Ectodermal cell (in vitro differentiated cells): ENCODE measurements at regions not wholly inside any gene's neighbourhood (a gene's known extent, or its start where the extent isn't known, plus 50 kb on each side); places are given as distances from the start of the nearest gene placed in this dataset.

Source experiments
- H3K27ac ChIP-seq: 2 replicates; pipeline ENCODE4 v1.7.0; 2013; ENCODE audit warnings: mild to moderate bottlenecking, low read depth, low read length; ENCODE audit not compliant: insufficient read depth, poor library complexity, severe bottlenecking
- H3K27me3 ChIP-seq: 2 replicates; pipeline ENCODE4 v1.7.0; 2013; ENCODE audit warnings: mild to moderate bottlenecking, low read length; ENCODE audit not compliant: insufficient read depth, control insufficient read depth, poor library complexity, severe bottlenecking
- H3K36me3 ChIP-seq: one replicate; pipeline ENCODE4 v1.7.0; 2013; ENCODE audit warnings: low read length; ENCODE audit not compliant: control insufficient read depth, insufficient read depth
- H3K4me1 ChIP-seq: one replicate; pipeline ENCODE4 v1.7.0; 2013; ENCODE audit warnings: low read length; ENCODE audit not compliant: control insufficient read depth, insufficient read depth
- H3K4me3 ChIP-seq: 2 replicates; pipeline ENCODE4 v1.7.0; 2013; ENCODE audit warnings: low read depth, low read length, control low read depth; ENCODE audit not compliant: insufficient read depth
- H3K9me3 ChIP-seq: 2 replicates; pipeline ENCODE4 v1.7.0; 2013; ENCODE audit warnings: mild to moderate bottlenecking, low read length, moderate library complexity; ENCODE audit not compliant: control insufficient read depth
- WGBS, 2 experiments: methylation state at CpG; one replicate each; pipeline ENCODE4 v1.1.7; 2013; ENCODE audit warnings: missing lambda C conversion rate in 2 of 2; 5-methylcytosine and 5-hydroxymethylcytosine counted together

- H3K4me3 ChIP-seq = no peak overlapping the region
- 88 to 91% methylated on average over 5 of the region's 5 CpGs for WGBS, 2 experiments
- no peaks in the 10 kb centered on the region for H3K27me3 ChIP-seq
- H3K27ac ChIP-seq = no peak overlapping the region
- no peaks in the 10 kb centered on the region for H3K4me1 ChIP-seq
- no peaks in the 10 kb centered on the region for H3K36me3 ChIP-seq
- no peaks in the 10 kb centered on the region for H3K9me3 ChIP-seq
These were observed 200.8 kb downstream of the VRK1 start for GRCh38 chr14:96997996-96998395.

GRCh38 chr14:96999654-97000155 lies 202.5 kb downstream of the VRK1 start:
- Histone ChIP-seq H3K27me3 (no peaks in the 10 kb centered on the region), H3K4me1 (no peaks in the 10 kb centered on the region), H3K27ac (no peak overlapping the region), H3K36me3 (no peaks in the 10 kb centered on the region), H3K4me3 (no peak overlapping the region), H3K9me3 (no peaks in the 10 kb centered on the region)
- 88 to 100% methylated on average over 1 of the region's 1 CpG for WGBS, 2 experiments

DNA sequence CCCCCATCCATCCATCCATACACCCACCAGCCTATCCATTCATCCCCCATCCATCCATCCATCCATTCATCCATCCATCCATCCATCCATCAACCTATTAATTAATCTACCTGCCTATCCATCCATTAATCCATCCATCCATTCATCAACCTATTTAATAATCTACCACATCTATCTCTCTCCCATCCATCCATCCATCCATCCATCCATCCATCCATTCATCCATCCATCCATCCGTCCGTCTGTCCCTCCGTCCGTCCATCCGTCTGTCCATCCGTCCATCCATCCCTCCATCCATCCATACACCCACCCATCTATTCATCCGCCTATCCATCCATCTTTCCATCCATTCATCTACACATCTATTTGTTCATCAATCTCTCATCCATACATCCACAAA lies 205.3 kb downstream of the VRK1 start:
- Histone ChIP-seq H3K9me3 (no peaks in the 10 kb centered on the region), H3K36me3 (no peaks in the 10 kb centered on the region), H3K4me1 (no peaks in the 10 kb centered on the region), H3K4me3 (no peak overlapping the region), H3K27ac (no peak overlapping the region), H3K27me3 (no peaks in the 10 kb centered on the region)
- 77 to 80% methylated on average over 7 of the region's 7 CpGs for WGBS, 2 experiments

GRCh38 chr14:97005934-97006333 lies 208.8 kb downstream of the VRK1 start:
- no peak overlapping the region for H3K4me3 ChIP-seq
- 93 to 94% methylated on average over 7 of the region's 7 CpGs for WGBS, 2 experiments
- no peaks in the 10 kb centered on the region for H3K36me3 ChIP-seq
- no peaks in the 10 kb centered on the region for H3K4me1 ChIP-seq
- no peak overlapping the region for H3K27ac ChIP-seq
- no peaks in the 10 kb centered on the region for H3K9me3 ChIP-seq
- H3K27me3 ChIP-seq = no peaks in the 10 kb centered on the region

DNA sequence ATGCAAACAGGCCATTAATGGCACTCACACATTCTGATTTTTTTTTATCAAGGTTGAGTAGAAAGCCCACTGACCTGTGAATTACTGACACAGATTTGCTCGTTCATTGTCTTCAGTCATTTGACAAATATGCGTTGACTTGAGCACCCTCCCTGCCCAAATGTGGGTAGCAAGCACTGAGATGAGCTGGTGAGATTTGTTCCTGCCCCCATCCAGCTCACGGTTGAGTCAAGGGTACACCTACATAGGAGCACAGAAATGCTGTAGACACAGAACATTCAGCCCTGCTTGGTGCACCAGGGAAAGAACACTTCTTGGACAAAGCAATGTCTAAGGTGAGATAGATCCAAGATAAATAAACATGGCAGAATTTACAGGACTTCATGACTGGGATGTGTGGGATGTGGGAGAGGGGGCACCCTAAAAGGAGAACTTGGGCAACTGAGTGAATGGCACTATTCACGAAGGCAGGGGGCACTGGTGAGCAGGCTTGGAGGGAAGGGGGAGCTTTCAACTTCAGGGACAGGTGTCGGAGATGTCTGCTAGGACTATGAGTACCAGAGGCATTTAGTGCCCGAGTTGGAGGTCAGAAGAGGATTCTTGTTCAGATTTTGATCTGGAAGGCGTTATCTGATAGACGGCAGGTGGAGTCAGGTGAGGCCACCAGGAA lies 213.4 kb downstream of the VRK1 start:
- Histone ChIP-seq H3K4me3 (no peak overlapping the region), H3K27ac (no peak overlapping the region), H3K27me3 (no peaks in the 10 kb centered on the region), H3K9me3 (no peaks in the 10 kb centered on the region), H3K36me3 (no peaks in the 10 kb centered on the region), H3K4me1 (no peaks in the 10 kb centered on the region)
- 72 to 74% methylated on average over 8 of the region's 8 CpGs for WGBS, 2 experiments

GRCh38 chr14:97013878-97014277 lies 216.7 kb downstream of the VRK1 start:
- Histone ChIP-seq H3K36me3 (no peaks in the 10 kb centered on the region), H3K4me1 (no peaks in the 10 kb centered on the region), H3K27me3 (no peaks in the 10 kb centered on the region), H3K9me3 (no peaks in the 10 kb centered on the region), H3K4me3 (no peak overlapping the region), H3K27ac (no peak overlapping the region)
- WGBS, 2 experiments = 95 to 96% methylated on average over 7 of the region's 7 CpGs

DNA sequence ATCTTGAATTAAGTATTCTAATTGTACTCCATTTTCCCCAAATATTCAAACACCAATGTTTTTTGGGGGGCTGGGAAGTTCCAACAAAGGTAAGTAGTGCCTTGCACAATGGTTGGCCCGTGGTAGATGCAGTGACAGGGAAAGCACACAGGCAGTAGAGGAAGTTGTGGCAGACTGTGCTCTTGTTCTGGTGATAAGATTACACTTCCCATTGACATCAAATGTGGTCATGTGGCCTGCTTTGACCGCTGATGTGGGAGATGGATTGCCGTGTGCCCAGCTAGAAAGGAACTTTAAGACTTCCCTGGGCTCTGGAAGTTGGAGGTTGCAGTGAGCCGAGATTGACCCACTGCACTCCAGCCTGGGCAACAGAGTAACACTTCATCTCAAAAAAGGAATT lies 223.8 kb downstream of the VRK1 start:
- Histone ChIP-seq H3K36me3 (no peaks in the 10 kb centered on the region), H3K4me1 (peaks cover 9% of the 10 kb centered on the region), H3K9me3 (no peaks in the 10 kb centered on the region), H3K4me3 (no peak overlapping the region), H3K27ac (no peak overlapping the region), H3K27me3 (peaks cover 4% of the 10 kb centered on the region)
- WGBS, 2 experiments = 88 to 95% methylated on average over 4 of the region's 4 CpGs

GRCh38 chr14:97021571-97022168 lies 224.5 kb downstream of the VRK1 start:
- 87 to 97% methylated on average over 3 of the region's 3 CpGs for WGBS, 2 experiments
- H3K4me3 ChIP-seq = no peak overlapping the region
- H3K27ac ChIP-seq = no peak overlapping the region
- H3K4me1 ChIP-seq = peaks cover 12% of the 10 kb centered on the region
- peaks cover 4% of the 10 kb centered on the region for H3K27me3 ChIP-seq
- H3K9me3 ChIP-seq = no peaks in the 10 kb centered on the region
- H3K36me3 ChIP-seq = no peaks in the 10 kb centered on the region

DNA sequence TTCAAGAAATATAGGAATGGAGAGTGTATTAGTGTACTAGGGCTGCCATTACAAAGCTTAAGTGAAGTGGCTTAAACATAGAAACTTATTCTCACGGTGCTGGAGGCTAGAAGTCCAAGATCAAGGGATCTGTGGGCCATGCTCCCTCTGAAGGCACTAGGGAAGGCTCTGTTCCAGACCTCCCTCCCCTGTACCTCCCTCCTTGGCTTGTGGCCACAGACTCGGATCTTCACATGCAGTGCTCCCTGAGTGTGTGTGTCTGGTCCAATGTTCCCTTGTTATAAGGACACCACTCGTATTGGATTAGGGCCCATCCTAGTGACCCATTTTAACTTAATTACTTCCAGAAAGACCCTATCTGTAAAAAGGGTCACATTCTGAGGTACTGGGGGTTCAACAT lies 225.6 kb downstream of the VRK1 start:
- peaks cover 4% of the 10 kb centered on the region for H3K27me3 ChIP-seq
- WGBS, 2 experiments = 89 to 94% methylated on average over 3 of the region's 3 CpGs
- H3K27ac ChIP-seq = no peak overlapping the region
- H3K4me3 ChIP-seq = no peak overlapping the region
- no peaks in the 10 kb centered on the region for H3K36me3 ChIP-seq
- H3K9me3 ChIP-seq = no peaks in the 10 kb centered on the region
- H3K4me1 ChIP-seq = peaks cover 23% of the 10 kb centered on the region

- Histone ChIP-seq H3K4me1 (peaks cover 28% of the 10 kb centered on the region), H3K4me3 (no peak overlapping the region), H3K27me3 (peaks cover 4% of the 10 kb centered on the region), H3K36me3 (no peaks in the 10 kb centered on the region), H3K9me3 (no peaks in the 10 kb centered on the region), H3K27ac (no peak overlapping the region)
- WGBS, 2 experiments = 89 to 90% methylated on average over 6 of the region's 6 CpGs
These were observed 226.7 kb downstream of the VRK1 start for GRCh38 chr14:97023871-97024270.
